IMR-90 (cell line): ENCODE measurements at regions not wholly inside any gene's neighbourhood (a gene's known extent, or its start where the extent isn't known, plus 50 kb on each side); places are given as distances from the start of the nearest gene placed in this dataset.

Source experiments
- ATAC-seq: fragments of 200-7000 bp; cut with Tn5 transposase; 2 replicates; pipeline ENCODE4 v1.9.1; 2020; ENCODE audit warnings: low read depth, mild to moderate bottlenecking, moderate library complexity
- BruUV-seq: library from RNA; stranded (reverse); fragments of 400-500 nt; replicated peaks from 2 replicates; lab custom pipeline; 2021; lab: Mats Ljungman, UMichigan
- CTCF ChIA-PET: fragments of 300-600 bp; formaldehyde crosslinking; extraction: SDS; loops from one replicate; lab custom pipeline; 2021; ENCODE audit warnings: antibody characterized with exemption; lab: Yijun Ruan, JAX
- POLR2A ChIA-PET: fragments of 300-600 bp; sonication (Branson Sonifier 250); formaldehyde crosslinking; loops from one replicate; lab custom pipeline; 2022; ENCODE audit warnings: antibody characterized with exemption; ENCODE audit not compliant: unreplicated experiment; lab: Charles Lee
- DNase-seq: peaks from one replicate; pipeline ENCODE4 v3.0.0; 2013
- H2AFZ ChIP-seq: replicated peaks from 2 replicates; pipeline ENCODE3; 2013; ENCODE audit warnings: low read length, mild to moderate bottlenecking; ENCODE audit not compliant: poor library complexity
- H2AK5ac ChIP-seq: 2 replicates; pipeline ENCODE4 v1.6.1; 2013; ENCODE audit warnings: low read depth, low read length, inconsistent platforms
- H2AK9ac ChIP-seq: replicated peaks from 2 replicates; pipeline ENCODE3; 2013; ENCODE audit warnings: mild to moderate bottlenecking, low read depth, low read length, moderate library complexity; ENCODE audit not compliant: poor library complexity
- H2BK120ac ChIP-seq: 2 replicates; pipeline ENCODE4 v1.6.1; 2013; ENCODE audit warnings: low read depth, low read length, inconsistent platforms
- H2BK15ac ChIP-seq: 3 replicates; pipeline ENCODE4 v1.6.1; 2013; ENCODE audit warnings: low read depth, low read length, inconsistent platforms
- H2BK20ac ChIP-seq: 2 replicates; pipeline ENCODE4 v1.6.1; 2013; ENCODE audit warnings: low read depth, mild to moderate bottlenecking, inconsistent platforms, low read length, moderate library complexity
- H2BK5ac ChIP-seq: 2 replicates; pipeline ENCODE4 v1.6.1; 2013; ENCODE audit warnings: mild to moderate bottlenecking, low read depth, low read length, inconsistent platforms; ENCODE audit not compliant: poor library complexity, severe bottlenecking
- H3K14ac ChIP-seq: replicated peaks from 2 replicates; pipeline ENCODE4 v1.6.1; 2013; ENCODE audit warnings: low read depth, low read length, inconsistent platforms
- H3K18ac ChIP-seq: 2 replicates; pipeline ENCODE4 v1.6.1; 2013; ENCODE audit warnings: low read depth, low read length, control low read depth
- H3K23ac ChIP-seq: 2 replicates; pipeline ENCODE4 v1.6.1; 2013; ENCODE audit warnings: low read depth, low read length, inconsistent platforms
- H3K27ac ChIP-seq: 2 replicates; pipeline ENCODE4 v1.5.1; 2013; ENCODE audit warnings: mild to moderate bottlenecking, control low read depth, low read length; ENCODE audit not compliant: insufficient read depth
- H3K27me3 ChIP-seq: 2 replicates; pipeline ENCODE4 v1.6.1; 2013; ENCODE audit warnings: low read length; ENCODE audit not compliant: control insufficient read depth, insufficient read depth
- H3K36me3 ChIP-seq: 2 replicates; pipeline ENCODE4 v1.6.1; 2013; ENCODE audit warnings: low read length, mixed read lengths; ENCODE audit not compliant: control insufficient read depth, insufficient read depth
- H3K4ac ChIP-seq: 2 replicates; pipeline ENCODE4 v1.6.1; 2013; ENCODE audit warnings: low read depth, low read length, inconsistent platforms
- H3K4me1 ChIP-seq: 2 replicates; pipeline ENCODE4 v1.6.1; 2013; ENCODE audit warnings: low read length, mixed read lengths; ENCODE audit not compliant: control insufficient read depth, insufficient read depth
- H3K4me2 ChIP-seq: 2 replicates; pipeline ENCODE4 v1.6.1; 2013; ENCODE audit warnings: low read depth, mild to moderate bottlenecking, control low read depth, low read length, moderate library complexity
- H3K4me3 ChIP-seq: 2 replicates; pipeline ENCODE4 v1.5.1; 2013; ENCODE audit warnings: low read depth, mild to moderate bottlenecking, control low read depth, low read length, moderate library complexity; ENCODE audit not compliant: insufficient read depth
- H3K56ac ChIP-seq: 2 replicates; pipeline ENCODE4 v1.6.1; 2013; ENCODE audit warnings: low read length, inconsistent platforms; ENCODE audit not compliant: insufficient read depth; ENCODE audit errors: extremely low read depth
- H3K79me1 ChIP-seq, 2 experiments: 2 replicates each; pipeline ENCODE4 v1.6.1; 2013; ENCODE audit warnings: low read length in 2 of 2, inconsistent platforms in 1 of 2, low read depth in 1 of 2
- H3K9ac ChIP-seq: 2 replicates; pipeline ENCODE4 v1.6.1; 2013; ENCODE audit warnings: low read depth, low read length, control low read depth
- H3K9me1 ChIP-seq: 2 replicates; pipeline ENCODE4 v1.6.1; 2013; ENCODE audit warnings: low read length, inconsistent platforms; ENCODE audit not compliant: insufficient read depth
- H3K9me3 ChIP-seq: 2 replicates; pipeline ENCODE4 v1.6.1; 2013; ENCODE audit warnings: low read length; ENCODE audit not compliant: control insufficient read depth, insufficient read depth
- H4K20me1 ChIP-seq: 2 replicates; pipeline ENCODE4 v1.6.1; 2013; ENCODE audit warnings: low read length, inconsistent platforms; ENCODE audit not compliant: insufficient read depth
- H4K5ac ChIP-seq: 2 replicates; pipeline ENCODE4 v1.6.1; 2013; ENCODE audit warnings: mild to moderate bottlenecking, low read depth, low read length, control low read depth
- H4K8ac ChIP-seq, 2 experiments: 2 replicates each; pipeline ENCODE4 v1.6.1; 2013; ENCODE audit warnings: low read depth in 2 of 2, low read length in 2 of 2, control low read depth in 1 of 2, inconsistent platforms in 1 of 2
- H4K91ac ChIP-seq: 2 replicates; pipeline ENCODE4 v1.6.1; 2013; ENCODE audit warnings: low read depth, low read length, inconsistent platforms; ENCODE audit not compliant: insufficient read depth
- CEBPB ChIP-seq: IDR thresholded peaks from 2 replicates; pipeline ENCODE4 v1.6.1; 2012; ENCODE audit warnings: low read depth, low read length, improper control_type of control experiment
- WGBS, 2 experiments: methylation state at CpG; one replicate each; pipeline versions ENCODE4 v1.1.5 to v1.1.7; 2013; ENCODE audit warnings: missing lambda C conversion rate in 2 of 2; ENCODE audit not compliant: insufficient read length in 1 of 2; ENCODE audit errors: extremely low coverage in 2 of 2; 5-methylcytosine and 5-hydroxymethylcytosine counted together
- dilution Hi-C: fragments of 300-500 bp; cut with HindIII; formaldehyde crosslinking; loops from one replicate; pipeline ENCODE4 v1.14.3; 2018; ENCODE audit warnings: low sequenced_read_pairs; ENCODE audit not compliant: unreplicated experiment
- in situ Hi-C: fragments of 300-500 bp; cut with MboI; formaldehyde crosslinking; loops from 3 replicates; pipeline ENCODE4 v1.14.3; 2019; ENCODE audit warnings: low sequenced_read_pairs, inconsistent platforms, mixed read lengths
- intact Hi-C: fragments of 100-400 bp; cut with micrococcal nuclease; formaldehyde crosslinking; loops from 2 replicates; pipeline ENCODE4 v1.10.0; 2022

GRCh38 chr3:124666067-124666466 is 64.2 kb upstream of the UMPS start:
- ChIA-PET POLR2A (no interaction called here), CTCF (interaction anchor here (2.0 kb wide), 1 partner anchor 23 kb away, joined by 5 read pairs; no protein-coding TSS in a partner anchor)
- H3K36me3 ChIP-seq = no peaks in the 10 kb centered on the region
- peaks cover 5% of the 10 kb centered on the region for H3K4me1 ChIP-seq
- H3K14ac ChIP-seq = no peak overlapping the region
- DNase-seq = no peak
- no peak overlapping the region for H2BK15ac ChIP-seq
- H2BK20ac ChIP-seq = no peak overlapping the region
- WGBS, 2 experiments = no CpG with 5 or more reads among the region's 5 CpGs
- H3K9me1 ChIP-seq = no peaks in the 10 kb centered on the region; the same call in 1 of the 2 replicates
- dilution Hi-C loops = no loop called here
- H4K8ac ChIP-seq = no peak overlapping the region
- no peaks in the 10 kb centered on the region for H3K27me3 ChIP-seq
- in situ Hi-C loops = no loop called here
- no peaks in the 10 kb centered on the region for H3K79me1 ChIP-seq
- H3K9ac ChIP-seq = no peak overlapping the region
- H3K18ac ChIP-seq = no peak overlapping the region
- no peak overlapping the region for H3K4me2 ChIP-seq
- no peak overlapping the region for H3K4ac ChIP-seq
- H2AK9ac ChIP-seq = no peak overlapping the region
- no peak overlapping the region for H3K4me3 ChIP-seq
- H3K56ac ChIP-seq = no peak overlapping the region
- H4K5ac ChIP-seq = no peak overlapping the region
- no peak overlapping the region for H4K91ac ChIP-seq
- no peak overlapping the region for H3K23ac ChIP-seq
- H4K20me1 ChIP-seq = no peaks in the 10 kb centered on the region
- TF ChIP-seq CEBPB = no peak
- no peak overlapping the region for H3K27ac ChIP-seq
- intact Hi-C loops = no loop called here
- H2AFZ ChIP-seq = no peak overlapping the region
- H2BK5ac ChIP-seq = no peak overlapping the region
- ATAC-seq = no peak
- no peaks in the 10 kb centered on the region for H3K9me3 ChIP-seq
- no TSS peak for BruUV-seq
- no peak overlapping the region for H2BK120ac ChIP-seq
- no peak overlapping the region for H2AK5ac ChIP-seq
